CD4-positive, alpha-beta T cell treated with Interleukin-12 subunit alpha and Interleukin-12 subunit beta, for 1 hour (primary cell): ENCODE measurements at regions not wholly inside any gene's neighbourhood (a gene's known extent, or its start where the extent isn't known, plus 50 kb on each side); places are given as distances from the start of the nearest gene placed in this dataset.

ENCODE experiments used
- DNase-seq: peaks from one replicate; pipeline ENCODE4 v3.0.0-alpha.2; 2020

GRCh38 chr6:16849988-16850680, 88.9 kb upstream of the ATXN1 start:
- DNase-seq, result no peak

DNA sequence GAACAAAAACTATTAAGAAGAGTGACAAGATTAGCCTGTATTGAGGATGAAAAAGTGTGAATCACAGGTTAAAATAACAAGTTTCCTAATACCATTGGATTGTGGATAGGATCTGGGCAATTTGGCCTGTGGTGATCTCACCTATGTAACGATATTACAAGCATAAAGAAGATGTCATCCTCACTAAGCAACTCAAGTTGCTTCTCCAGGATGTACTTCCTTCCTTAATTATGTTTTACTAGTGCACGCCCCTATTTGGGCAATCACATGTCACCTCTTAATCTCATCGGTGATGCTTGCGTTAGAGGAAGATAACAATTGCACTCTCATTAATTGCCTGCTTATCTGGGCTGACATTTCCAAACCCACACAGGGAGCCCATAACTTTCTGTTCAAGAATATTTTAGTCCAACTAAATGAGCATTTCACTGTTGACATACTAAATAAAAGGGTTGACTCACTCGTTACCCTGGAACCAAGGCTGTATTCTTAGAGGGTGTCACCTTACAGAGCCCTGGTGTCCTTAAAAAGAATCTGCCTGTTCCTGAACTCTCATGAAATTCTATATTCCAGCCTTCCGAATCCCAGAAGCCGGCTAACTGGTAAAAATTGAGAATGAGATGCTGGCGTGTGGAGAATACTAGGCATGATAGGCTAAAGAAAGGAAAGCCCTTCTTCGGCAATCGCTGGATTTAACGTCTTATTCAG, 88.2 kb upstream of the ATXN1 start:
- DNase-seq, result peak; percentile 15

GRCh38 chr6:16846399-16846778, 85.1 kb upstream of the ATXN1 start:
- no peak for DNase-seq

DNA sequence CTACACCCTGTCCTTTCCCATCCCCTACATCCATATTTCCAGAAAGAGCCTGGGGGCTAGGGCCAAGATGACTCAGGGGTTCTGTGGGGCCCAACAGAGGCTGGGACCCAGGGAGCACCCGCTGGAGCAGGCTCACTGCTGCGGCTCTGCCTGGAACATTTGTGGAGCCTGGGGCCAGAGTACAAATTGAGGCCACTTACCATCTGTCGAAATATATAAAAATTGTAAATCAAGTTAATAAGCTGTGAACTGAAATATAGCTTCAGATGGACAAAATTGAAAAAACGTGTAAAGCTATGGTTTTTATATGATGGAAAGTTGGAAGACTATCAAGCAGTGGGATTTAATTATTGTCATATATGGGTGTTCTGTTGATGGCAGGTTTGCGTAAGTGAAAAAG, 82.9 kb upstream of the ATXN1 start:
- no peak for DNase-seq

DNA sequence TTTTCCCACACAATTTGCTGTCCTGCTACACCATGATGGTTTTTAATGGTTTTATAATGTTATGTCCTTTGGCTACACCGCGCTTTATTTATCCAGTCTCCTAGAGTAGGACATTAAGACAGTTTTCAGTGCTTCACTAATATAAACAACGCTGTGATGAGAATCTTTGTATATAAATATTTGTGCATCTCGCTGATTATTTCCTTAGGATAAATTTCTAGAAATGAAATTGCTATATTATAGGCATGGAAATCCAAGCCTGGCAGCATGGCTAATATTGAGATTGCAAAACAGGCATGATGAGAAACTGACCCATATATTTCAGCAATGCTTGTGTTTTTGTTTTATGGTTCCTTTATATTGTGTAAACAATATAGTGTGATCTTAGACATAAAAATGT, 81.4 kb upstream of the ATXN1 start:
- no peak for DNase-seq

DNA sequence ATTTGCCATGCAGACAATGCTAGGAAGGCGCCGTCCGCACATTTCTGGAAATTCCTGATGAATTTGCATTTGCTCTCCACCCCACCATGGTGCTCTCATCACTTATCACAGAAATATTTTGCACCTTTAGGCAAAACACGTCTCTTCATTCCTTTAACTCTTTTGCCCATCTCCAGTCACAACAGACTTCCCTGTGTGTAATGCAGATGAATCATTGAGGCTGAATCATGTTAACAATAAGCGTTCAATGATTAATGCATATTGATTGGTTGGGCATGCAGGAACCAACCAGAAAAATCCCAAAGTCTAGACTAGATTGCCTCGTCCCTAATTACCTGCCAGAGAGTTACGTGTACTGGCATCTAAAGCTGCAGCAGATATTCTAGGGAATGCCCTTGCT, 80.0 kb upstream of the ATXN1 start:
- no peak for DNase-seq

DNA sequence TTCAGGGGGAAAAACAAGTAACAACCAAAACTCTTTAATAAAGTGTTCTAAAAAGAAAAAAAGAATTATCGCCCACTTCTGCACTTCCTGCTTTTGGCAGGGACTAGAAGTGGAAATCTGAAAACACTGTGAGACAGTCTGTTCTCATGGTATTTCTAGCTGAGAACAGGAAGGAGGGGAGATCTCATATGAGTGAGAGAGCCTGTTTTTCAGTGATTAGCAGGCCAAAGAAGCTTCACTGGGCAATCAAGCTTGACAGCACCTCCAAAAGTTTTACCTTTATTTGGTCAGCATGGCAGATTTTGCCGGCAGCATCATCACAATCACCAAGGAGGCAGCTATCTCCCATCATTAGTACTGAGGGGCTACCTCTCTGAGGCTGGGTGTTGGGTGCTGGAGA, 79.5 kb upstream of the ATXN1 start:
- no peak for DNase-seq

DNA sequence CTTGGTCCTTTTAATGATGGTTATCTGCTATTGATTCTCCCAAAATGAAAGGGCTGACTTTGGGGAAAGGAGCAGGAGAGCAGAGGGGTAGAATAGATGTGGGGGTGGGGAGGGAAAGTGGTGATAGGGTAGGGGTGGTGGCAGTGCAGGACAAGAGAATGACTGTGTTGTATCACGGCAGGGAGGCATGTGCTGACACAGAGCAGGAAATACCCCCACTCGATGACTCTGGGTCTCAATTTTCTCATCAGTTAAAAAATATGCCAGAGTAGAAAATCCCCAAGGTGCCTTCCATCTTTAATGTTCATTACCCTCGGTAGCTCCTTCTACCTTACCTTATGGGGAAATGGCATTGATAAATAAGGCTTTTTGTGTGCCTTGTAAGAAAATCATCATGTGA, 79.0 kb upstream of the ATXN1 start:
- DNase-seq, result no peak

DNA sequence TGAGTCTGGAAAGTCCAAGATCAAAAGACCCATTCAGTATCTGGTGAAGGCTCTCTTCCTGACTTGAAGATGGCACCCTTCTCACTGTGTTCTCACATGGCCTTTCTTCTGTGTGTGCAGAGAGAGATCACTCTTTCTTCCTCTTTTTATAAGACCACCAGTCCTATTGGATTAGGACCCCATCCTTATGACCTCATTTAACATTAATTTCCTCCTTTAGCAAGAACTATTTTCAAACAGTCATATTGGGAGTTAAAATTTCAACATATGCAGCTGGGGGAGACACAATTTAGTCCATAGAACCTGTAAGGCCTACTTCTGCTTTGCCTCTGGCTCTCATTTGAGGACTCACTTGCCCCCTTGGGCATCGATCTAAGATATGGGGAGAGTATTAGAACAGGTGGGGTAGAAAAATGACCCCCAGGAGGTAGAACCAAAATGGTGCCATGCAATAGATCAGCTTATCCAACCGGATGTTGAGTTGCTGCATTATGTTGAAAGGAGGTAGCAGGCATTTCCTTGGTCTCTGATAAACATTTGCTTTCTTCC, 78.4 kb upstream of the ATXN1 start:
- no peak for DNase-seq

GRCh38 chr6:16837217-16837972, 76.1 kb upstream of the ATXN1 start:
- no peak for DNase-seq

- peak; percentile 17 for DNase-seq
These were observed 75.1 kb upstream of the ATXN1 start for GRCh38 chr6:16836144-16836981.

- DNase-seq, result no peak
These were observed 73.0 kb upstream of the ATXN1 start for GRCh38 chr6:16834242-16834641.

- no peak for DNase-seq
These were observed 71.5 kb upstream of the ATXN1 start for GRCh38 chr6:16832721-16833120.

DNA sequence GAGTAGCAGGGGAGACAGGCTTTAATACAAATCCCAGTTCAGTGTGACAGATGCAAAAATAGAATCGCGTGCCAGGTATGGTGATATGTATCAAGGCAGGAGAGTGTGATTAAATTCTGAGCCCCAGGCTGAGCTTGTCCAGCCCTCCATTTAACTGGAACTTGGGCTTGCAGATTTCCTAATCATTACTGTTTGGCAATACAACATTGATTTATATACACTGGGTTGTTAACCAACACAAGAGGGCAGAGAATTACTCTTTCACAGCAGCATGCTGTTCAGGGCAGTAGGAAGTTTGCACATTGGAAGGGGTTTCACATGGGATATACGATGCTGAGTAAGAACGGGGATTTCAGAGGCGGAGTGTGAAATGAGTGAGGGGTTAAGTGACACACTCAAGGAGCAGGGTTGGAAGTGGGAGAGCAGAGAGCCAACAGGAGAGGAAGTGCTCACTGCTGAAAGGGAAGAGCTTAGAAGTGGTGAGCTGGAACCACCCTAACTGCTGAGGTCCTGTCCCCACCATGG, 70.8 kb upstream of the ATXN1 start:
- no peak for DNase-seq

DNA sequence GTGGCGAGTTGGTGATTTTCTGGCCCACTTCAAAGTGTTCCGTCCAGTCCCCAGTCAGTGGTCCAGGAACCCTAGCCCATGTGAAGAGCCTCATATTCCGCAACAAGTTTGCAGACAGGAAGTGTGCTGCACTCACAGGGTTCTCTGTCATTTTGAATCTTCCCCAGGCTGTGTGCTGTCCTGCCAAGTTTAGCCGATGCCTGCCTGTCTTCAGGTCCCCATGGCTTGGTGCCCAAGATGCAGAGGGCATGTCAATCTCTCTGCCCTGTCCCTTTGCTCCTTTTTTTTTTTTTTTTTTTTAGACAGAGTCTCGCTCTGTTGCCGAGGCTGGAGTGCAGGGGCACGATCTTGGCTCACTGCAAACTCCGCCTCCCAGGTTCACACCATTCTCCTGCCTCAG, 69.9 kb upstream of the ATXN1 start:
- DNase-seq, result no peak

DNA sequence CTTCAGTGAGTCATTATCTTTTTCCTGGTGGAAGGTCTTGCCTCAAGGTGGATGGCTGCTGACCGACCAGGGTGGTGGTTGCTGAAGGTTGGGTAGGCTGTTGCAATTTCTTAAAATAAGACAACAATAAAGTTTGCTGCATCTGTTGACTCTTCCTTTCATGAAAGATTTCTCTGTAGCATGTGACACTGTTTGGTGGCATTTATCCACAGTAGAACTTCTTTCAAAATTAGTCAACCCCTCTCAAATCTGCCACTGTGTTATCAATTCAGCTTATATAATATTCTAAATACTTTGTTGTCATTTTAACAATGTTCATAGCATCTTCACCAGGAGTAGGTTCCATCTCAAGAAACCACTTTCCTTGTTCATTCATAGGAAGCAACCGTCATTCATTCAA, 66.8 kb upstream of the ATXN1 start:
- DNase-seq, result no peak

DNA sequence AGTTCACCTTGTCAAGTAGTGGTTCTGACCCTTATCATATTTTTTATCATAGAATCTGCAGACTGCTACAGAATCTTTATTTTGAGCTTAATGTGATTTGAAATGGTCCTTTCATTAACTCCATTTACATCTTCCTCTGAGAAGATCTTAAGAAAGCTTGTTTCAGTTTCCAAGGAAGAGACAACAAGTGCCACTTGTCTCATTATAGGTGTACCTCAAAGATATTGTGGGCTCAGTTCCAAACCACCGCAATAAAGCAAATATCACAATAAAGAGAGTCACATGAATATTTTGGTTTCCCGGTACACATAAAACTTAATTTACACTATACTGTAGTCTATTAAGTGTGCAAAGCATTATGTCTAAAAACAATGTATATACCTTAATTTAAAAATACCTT, 66.4 kb upstream of the ATXN1 start:
- DNase-seq, result no peak

DNA sequence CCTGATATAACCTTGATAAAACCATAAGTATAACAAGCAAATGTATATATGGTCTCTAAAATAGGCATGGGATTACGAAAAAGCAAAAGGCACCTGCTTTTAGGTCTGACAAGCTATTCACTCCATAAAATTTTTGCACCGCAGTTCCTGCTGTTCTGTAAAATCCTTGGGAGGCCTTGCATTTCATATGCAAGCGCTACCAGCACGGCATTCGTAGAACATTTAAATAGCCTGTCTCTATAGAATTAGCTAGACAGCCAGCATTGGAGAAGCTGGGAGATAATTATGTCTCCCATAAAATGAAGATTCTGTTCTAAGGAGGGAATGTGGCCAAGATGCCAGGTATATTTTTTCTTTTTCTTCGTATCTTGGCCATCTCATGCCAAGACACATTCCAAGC, 64.5 kb upstream of the ATXN1 start:
- DNase-seq, result no peak

DNA sequence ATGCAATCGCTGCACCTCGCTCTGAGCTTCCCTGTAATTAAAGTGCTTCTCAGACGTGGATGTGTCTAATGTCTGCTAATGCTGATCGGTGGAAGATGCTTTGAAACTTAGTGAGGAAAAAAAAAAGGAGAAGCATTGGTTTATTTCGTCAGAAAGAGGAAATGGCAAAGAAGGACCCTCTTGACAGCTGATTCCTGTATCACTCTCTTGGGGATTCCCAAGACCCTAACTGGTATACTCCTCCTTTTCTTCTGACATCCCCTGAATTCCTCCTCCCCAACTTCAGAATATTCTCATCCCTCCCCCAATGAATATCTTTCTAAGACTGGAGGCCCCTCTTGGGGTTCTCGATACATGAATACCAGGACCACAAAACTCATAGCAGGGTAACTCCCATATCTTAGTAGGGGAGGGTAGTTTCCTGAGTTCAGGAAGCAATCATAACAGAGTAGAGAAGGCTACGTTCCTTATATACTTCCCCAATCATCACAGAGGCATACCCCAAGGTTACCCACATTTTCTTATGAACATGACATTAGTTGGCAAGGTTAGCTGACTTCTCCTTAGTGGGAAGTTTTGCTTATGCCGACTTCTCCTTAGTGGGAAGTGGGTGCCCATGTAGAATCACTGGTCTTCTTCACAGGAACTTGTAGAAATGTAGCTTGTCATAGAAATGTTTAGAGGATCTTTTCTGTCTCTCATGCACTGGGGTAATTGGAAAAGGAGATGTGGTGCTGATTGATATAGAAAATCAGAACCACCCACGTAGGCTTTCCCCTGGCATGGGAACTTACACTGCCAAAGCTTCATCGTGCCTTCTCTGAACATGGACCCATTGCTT, 63.8 kb upstream of the ATXN1 start:
- no peak for DNase-seq

- no peak for DNase-seq
These were observed 62.6 kb upstream of the ATXN1 start for GRCh38 chr6:16823718-16824352.
